ENCODE measurements at regions not wholly inside any gene's neighbourhood (a gene's known extent, or its start where the extent isn't known, plus 50 kb on each side); places are given as distances from the start of the nearest gene placed in this dataset.
"Not testable (repeated sequence)": the region's sequence is repeated elsewhere in the genome, so short reads cannot be mapped to it uniquely, and the experiment has no call there.

DNA sequence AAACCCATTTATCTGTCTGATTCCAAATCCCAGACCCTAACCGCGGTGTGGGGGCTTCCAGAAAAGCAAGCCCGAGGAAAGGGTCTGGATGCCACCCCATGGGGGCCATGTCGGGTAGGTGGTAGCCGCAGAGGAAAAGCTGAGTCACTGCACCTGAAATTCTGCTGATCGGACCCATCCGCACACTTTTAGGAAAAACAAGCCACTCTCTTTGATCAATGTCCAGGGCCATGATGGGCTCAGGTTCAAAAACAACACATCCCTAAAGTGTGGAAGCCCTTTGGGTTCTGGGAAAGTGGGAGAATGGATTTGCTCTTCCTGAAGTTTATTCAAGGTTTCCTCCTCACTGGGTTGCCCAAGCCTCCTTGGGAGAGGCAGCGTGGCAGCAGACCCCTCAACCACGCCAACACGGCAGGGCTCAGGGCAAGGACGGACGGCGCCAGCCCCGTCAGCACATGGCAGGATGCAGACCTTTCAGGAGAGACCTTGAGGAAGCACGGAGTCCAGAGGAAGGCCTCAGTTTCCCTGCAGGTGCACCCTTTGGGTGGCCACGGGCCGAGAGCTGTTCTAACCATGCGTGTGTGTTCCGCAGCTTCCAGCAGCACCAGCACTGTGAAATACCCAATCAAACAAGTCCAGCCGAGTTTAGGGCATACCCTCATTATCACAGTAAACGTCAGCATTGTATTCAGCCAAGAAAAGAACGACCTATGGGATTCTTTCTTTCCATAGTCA is 367.0 kb downstream of the FOXL1 start:
- DNase-seq = no peak

GRCh38 chr16:86946396-86946795 is 368.0 kb downstream of the FOXL1 start:
- DNase-seq = peak; percentile 51

DNA sequence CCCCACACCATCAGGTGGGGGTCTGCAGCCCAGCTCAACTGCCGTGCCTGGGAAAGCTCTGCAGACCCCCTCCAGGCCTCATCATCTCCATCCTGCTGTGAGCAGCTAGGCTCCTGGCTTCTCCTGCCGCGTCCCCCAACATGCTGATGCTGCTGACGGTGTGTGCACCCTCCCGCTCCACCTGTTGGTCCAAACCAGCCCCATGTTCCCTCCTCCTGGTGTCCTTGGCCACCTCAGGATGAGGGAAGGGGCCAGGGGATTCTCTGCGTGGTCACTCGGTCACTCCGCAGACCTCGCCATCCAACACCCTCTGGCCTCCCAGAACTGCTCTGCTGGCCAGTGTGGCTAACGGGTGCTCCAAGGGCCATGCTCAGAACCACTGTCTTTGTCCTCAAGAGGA is 368.6 kb downstream of the FOXL1 start:
- no peak for DNase-seq

GRCh38 chr16:86948046-86948445 is 369.1 kb downstream of the C16orf95 start:
- DNase-seq = no peak

GRCh38 chr16:86949116-86949515 is 368.1 kb downstream of the C16orf95 start:
- DNase-seq = no peak

DNA sequence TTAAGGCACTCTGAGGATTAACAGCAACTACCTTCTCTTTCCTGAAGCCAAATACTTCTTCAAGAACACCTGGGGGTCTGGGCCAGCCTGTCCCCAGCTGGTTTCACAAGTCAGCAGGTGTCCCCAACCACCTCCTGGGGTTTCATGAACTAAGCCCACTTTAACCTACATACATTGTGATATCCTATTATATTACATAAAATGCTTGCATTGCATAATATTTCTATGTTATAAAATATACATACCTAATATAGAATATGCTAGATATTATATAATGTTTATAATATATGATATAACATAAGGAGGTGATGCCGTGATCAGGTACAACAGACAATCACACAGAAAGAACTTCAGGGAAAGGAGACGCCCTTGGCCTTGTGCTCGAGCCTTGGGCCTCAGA is 367.6 kb downstream of the C16orf95 start:
- DNase-seq = no peak

DNA sequence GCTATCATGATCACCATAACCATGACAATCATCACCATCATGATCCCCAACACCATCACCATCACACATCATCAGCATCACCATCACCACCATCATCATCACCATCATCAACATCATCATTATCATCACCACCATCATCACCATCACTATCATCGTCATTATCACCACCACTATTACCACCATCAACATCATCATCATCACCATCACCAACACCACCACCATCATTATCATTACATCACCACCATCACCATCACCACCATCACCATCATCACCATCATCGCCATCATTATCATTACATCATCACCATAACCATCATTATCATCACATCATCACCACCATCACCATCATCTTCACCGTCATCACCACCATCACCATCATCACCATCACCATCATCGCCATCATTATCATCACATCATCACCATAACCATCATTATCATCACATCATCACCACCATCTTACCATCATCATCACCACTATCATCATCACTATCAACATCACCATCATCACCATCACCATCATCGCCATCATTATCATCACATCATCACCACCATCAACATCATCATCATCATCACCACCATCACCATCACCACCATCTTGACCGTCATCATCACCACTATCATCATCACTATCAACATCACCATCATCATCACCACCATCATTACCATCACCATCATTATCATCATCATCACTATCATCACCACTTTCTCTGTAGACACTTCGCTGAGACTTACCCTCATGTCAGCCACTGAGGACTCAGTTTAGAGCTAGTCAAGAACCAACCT is 366.0 kb downstream of the C16orf95 start:
- no peak for DNase-seq

DNA sequence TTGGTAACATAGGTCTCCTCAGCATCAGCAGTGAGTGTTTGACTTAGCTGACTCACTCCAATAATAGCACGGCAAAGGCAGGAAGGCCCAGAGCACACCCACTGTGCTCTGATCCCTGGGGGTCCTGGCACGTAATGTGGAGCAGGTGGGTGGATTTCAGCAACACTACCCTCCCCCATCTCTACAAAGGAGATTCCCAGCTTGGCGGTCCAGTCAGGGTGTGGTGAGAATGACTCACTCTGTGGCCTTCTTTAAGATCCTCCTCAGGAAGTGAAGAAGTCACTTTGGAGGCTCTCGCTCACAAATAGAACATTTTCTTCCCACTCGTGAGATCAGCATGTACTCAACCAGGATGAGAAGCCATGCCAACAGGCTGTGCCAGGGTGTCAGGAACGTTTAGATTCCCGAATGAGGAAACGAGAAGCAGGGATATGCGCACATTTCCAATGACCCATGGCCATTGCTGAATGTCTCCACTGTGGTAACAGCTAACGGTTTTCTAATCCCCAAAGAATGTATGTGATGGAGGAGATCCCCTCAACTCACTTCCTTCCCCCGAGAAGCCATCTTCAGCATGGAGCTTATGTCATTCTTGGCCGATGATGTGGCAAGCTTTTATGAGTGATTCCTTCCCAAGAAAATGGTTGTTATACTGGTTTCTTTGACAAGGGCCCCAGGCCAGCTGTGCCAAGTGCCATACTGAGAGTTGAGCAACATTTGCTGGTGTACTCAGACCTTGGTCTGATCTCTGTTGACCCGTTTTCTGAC is 365.2 kb downstream of the C16orf95 start:
- DNase-seq = peak; percentile 99

GRCh38 chr16:86952769-86953168 is 364.4 kb downstream of the C16orf95 start:
- DNase-seq = peak; percentile 36

- no peak for DNase-seq
Measured at GRCh38 chr16:86953631-86954391, 363.4 kb downstream of the C16orf95 start.

DNA sequence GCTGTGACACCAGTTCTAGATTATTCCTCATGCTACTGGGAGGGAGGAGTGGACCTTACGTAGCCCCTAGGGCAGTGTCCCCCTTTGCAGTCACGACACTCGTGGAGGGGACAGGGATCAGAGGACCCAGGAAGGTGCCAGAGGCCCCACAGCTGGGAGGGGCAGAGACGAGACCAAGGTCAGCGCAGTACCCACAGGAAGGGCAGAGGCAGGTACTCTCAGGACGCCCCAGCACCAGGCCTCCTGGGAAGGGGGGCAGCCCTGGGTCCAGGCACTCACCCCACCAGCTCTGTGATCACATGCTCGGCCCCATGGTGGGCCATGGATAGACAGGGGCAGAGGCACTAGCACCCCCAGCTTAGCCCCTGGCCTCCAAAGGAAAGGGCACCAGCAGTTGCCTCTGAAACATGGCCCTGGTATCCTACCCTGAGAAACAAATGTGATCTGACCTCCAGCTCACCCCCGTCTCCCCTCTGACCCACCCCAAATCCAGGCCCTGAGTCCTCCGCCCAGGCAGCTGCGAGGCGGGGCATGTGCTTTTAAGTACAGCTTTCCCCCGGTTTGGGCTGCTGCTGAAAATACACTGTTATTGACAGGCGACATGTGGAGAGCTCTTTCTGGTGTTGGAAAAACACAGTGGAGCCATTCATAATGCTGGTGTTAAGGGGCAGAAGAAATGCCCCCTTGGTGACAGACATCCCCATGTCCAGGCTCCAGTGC is 361.9 kb downstream of the C16orf95 start:
- DNase-seq = no peak

- DNase-seq = no peak
Measured at GRCh38 chr16:86956437-86956836, 360.8 kb downstream of the C16orf95 start.

- not testable (repeated sequence) for DNase-seq
Measured at GRCh38 chr16:86957662-86958198, 359.5 kb downstream of the C16orf95 start.

GRCh38 chr16:86958423-86958822 is 358.8 kb downstream of the C16orf95 start:
- DNase-seq = no peak

- peak; percentile 71 for DNase-seq
Measured at GRCh38 chr16:86959091-86959651, 358.0 kb downstream of the C16orf95 start.

GRCh38 chr16:86959729-86960128 is 357.5 kb downstream of the C16orf95 start:
- no peak for DNase-seq

GRCh38 chr16:86960266-86960665 is 356.9 kb downstream of the C16orf95 start:
- no peak for DNase-seq

DNA sequence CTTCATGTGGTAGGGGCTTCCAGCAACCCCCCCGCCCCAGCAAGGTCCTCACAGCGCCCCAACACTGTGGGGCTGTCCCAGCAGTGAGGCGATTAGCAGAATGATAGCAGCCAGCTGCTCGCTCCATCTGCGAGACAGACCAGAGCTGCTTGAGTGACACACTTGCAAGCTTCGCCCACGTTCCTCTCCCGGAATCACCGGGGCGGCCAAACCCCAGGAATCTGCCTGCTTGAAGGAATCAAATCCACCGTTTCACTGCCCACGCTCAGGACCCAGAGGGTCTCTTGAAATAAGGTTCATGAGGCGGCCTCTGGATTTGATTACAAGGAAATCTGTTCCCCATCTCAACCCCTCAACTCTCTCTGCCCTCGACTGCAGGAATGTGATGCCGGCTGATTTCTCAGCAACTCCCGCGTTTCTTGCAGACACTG is 356.0 kb downstream of the C16orf95 start:
- DNase-seq = peak; percentile 70

DNA sequence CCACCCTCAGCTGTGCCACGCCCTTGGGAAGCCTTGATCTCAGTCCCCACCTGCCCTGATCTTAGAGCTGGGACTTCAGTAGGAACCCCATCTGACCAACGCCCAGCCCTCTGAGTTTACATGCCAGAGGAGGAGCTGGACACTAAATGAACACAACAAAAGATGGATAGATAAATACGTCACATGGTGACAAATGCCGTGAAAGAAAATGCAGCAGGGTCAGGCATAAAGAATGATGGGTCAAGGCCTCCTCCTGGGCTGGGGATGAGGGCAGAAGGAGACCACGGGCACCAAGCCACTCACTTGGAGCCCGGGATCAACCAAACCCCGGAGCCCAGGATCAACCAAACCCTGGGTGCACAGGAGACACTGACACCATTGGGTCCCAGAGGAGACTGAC is 354.9 kb downstream of the C16orf95 start:
- DNase-seq = no peak

DNA sequence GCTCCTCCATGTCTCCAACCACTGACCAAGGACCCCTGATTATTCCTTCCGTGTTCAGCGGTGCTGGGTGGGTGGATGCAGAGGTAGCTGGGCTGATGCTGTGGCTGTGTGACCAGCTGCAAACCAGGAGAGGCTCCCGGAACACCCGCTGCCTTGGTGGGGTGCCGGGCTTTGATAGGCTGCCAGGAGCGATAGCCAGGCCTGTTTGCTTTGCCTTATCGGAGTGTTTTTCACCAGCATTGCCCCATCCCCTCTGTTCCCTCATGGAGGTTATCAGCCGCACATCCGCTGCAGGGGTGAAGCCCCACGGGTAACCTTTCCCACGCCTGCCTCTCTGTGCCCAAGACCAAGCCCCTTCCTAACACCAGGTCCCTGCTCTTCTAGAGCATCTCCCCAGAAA is 354.3 kb downstream of the C16orf95 start:
- DNase-seq = no peak

Measured in fibroblast of upper back skin (primary cell).